Sigmoid colon (tissue), 4 donors: ENCODE measurements at regions not wholly inside any gene's neighbourhood (a gene's known extent, or its start where the extent isn't known, plus 50 kb on each side); places are given as distances from the start of the nearest gene placed in this dataset.
"Not testable (repeated sequence)": the region's sequence is repeated elsewhere in the genome, so short reads cannot be mapped to it uniquely, and the experiment has no call there.

Source experiments
- CTCF ChIP-seq, 4 experiments: fragments of 450-650 bp in 3 of 4; fragments of 200-600 bp in 1 of 4; IDR thresholded peaks; one replicate each; pipeline ENCODE4 v1.5.1; 2016 to 2019; ENCODE audit warnings: antibody characterized with exemption in 4 of 4, mild to moderate bottlenecking in 3 of 4, moderate library complexity in 2 of 4
- EP300 ChIP-seq, 4 donors: sonication (generic); formaldehyde crosslinking; IDR thresholded peaks; one replicate each; pipeline ENCODE4 v1.6.1; 2017; ENCODE audit warnings: antibody characterized with exemption in 4 of 4

DNA sequence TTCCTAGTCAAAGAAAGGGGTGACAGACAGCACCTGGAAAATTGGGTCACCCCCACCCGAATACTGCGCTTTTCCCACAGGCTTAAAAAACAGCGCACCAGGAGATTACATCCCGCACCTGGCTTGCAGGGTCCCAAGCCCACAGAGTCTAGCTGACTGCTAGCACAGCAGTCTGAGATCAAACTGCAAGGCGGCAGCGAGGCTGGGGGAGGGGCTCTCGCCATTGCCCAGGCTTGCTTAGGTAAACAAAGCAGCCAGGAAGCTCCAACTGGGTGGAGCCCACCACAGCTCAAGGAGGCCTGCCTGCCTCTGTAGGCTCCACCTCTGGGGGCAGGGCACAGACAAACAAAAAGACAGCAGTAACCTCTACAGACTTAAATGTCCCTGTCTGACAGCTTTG, 792.6 kb downstream of the NTRK3 start:
- TF ChIP-seq EP300, CTCF (IDR thresholded peaks at IDR 0.05): not testable (repeated sequence)
